ENCODE measurements at regions not wholly inside any gene's neighbourhood (a gene's known extent, or its start where the extent isn't known, plus 50 kb on each side); places are given as distances from the start of the nearest gene placed in this dataset.

- TF ChIP-seq POLR2AphosphoS5 (IDR thresholded peaks at IDR 0.05; ENCODE audit: insufficient read depth in 1 of 2, low read depth in 1 of 2) = no peak
- TF ChIP-seq CTCF (IDR thresholded peaks at IDR 0.05) = no peak
- DNase-seq (ENCODE audit: extremely low spot score in 2 of 2) = no peak
Measured at GRCh38 chr6:66489269-66489987, 782.4 kb upstream of the EYS start.

GRCh38 chr6:66481216-66481615, 774.2 kb upstream of the EYS start:
- DNase-seq (ENCODE audit: extremely low spot score in 2 of 2) = no peak
- H3K27me3 ChIP-seq = no peaks in the 10 kb centered on the region
- no peaks in the 10 kb centered on the region for H3K9me3 ChIP-seq
- H3K4me1 ChIP-seq = no peaks in the 10 kb centered on the region
- TF ChIP-seq POLR2A (IDR thresholded peaks at IDR 0.05) (no peak), POLR2AphosphoS5 (IDR thresholded peaks at IDR 0.05; ENCODE audit: insufficient read depth in 1 of 2, low read depth in 1 of 2) (no peak), CTCF (IDR thresholded peaks at IDR 0.05) (no peak)
- intact Hi-C loops (cut with DNase I) = no loop called here
- H3K4me3 ChIP-seq = no peak overlapping the region
- H3K27ac ChIP-seq = no peak overlapping the region
- H3K36me3 ChIP-seq = no peaks in the 10 kb centered on the region

More at GRCh38 chr6:66489269-66489987, 782.4 kb upstream of the EYS start:
- H3K4me1 ChIP-seq = no peaks in the 10 kb centered on the region
- H3K9me3 ChIP-seq = no peaks in the 10 kb centered on the region
- H3K36me3 ChIP-seq = no peaks in the 10 kb centered on the region
- intact Hi-C loops (cut with DNase I) = no loop called here
- H3K4me3 ChIP-seq = no peak overlapping the region
- H3K27me3 ChIP-seq = no peaks in the 10 kb centered on the region
- no peak overlapping the region for H3K27ac ChIP-seq

GRCh38 chr6:66478705-66479104, 771.7 kb upstream of the EYS start:
- DNase-seq (ENCODE audit: extremely low spot score in 2 of 2) = no peak
- H3K4me3 ChIP-seq = no peak overlapping the region
- no peak for TF ChIP-seq CTCF (IDR thresholded peaks at IDR 0.05)
- intact Hi-C loops (cut with DNase I) = no loop called here
- H3K4me1 ChIP-seq = no peaks in the 10 kb centered on the region
- no peaks in the 10 kb centered on the region for H3K9me3 ChIP-seq
- no peaks in the 10 kb centered on the region for H3K27me3 ChIP-seq
- H3K27ac ChIP-seq = no peak overlapping the region
- no peaks in the 10 kb centered on the region for H3K36me3 ChIP-seq

- no peaks in the 10 kb centered on the region for H3K9me3 ChIP-seq
- H3K36me3 ChIP-seq = no peaks in the 10 kb centered on the region
- intact Hi-C loops (cut with DNase I) = no loop called here
- no peak overlapping the region for H3K27ac ChIP-seq
- H3K4me3 ChIP-seq = no peak overlapping the region
- H3K4me1 ChIP-seq = no peaks in the 10 kb centered on the region
- TF ChIP-seq CTCF (IDR thresholded peaks at IDR 0.05) (no peak), POLR2A (IDR thresholded peaks at IDR 0.05) (no peak), POLR2AphosphoS5 (IDR thresholded peaks at IDR 0.05; ENCODE audit: insufficient read depth in 1 of 2, low read depth in 1 of 2) (no peak)
- DNase-seq (ENCODE audit: extremely low spot score in 2 of 2) = no peak
- no peaks in the 10 kb centered on the region for H3K27me3 ChIP-seq
Measured at GRCh38 chr6:66435321-66435720, 728.3 kb upstream of the EYS start.

- no peak for DNase-seq (ENCODE audit: extremely low spot score in 2 of 2)
- Histone ChIP-seq H3K4me3 (no peak overlapping the region), H3K9me3 (no peaks in the 10 kb centered on the region), H3K4me1 (no peaks in the 10 kb centered on the region), H3K27me3 (no peaks in the 10 kb centered on the region), H3K36me3 (no peaks in the 10 kb centered on the region), H3K27ac (no peak overlapping the region)
- intact Hi-C loops (cut with DNase I) = no loop called here
- TF ChIP-seq CTCF (IDR thresholded peaks at IDR 0.05) = no peak
- TF ChIP-seq POLR2A (IDR thresholded peaks at IDR 0.05) = no peak
- TF ChIP-seq POLR2AphosphoS5 (IDR thresholded peaks at IDR 0.05; ENCODE audit: insufficient read depth in 1 of 2, low read depth in 1 of 2) = no peak
Measured at GRCh38 chr6:66429210-66429609, 722.2 kb upstream of the EYS start.

Measured in vagina (tissue), 2 donors.